Natural killer cell treated with Interleukin-12 subunit alpha and Interleukin-12 subunit beta and Interleukin-15 and Interleukin-18, amount 100 ng/mL, for 72 hours (primary cell): ENCODE measurements at regions not wholly inside any gene's neighbourhood (a gene's known extent, or its start where the extent isn't known, plus 50 kb on each side); places are given as distances from the start of the nearest gene placed in this dataset.

ENCODE experiments used
- ATAC-seq, 2 donors: fragments of 150-1000 bp; cut with Tn5 transposase in 1 of 2; sonication (Bioruptor Pico), chemical (Tn5 transposase) in 1 of 2; 2 replicates each; pipeline ENCODE4 v1.10.0; 2021
- DNase-seq: peaks from one replicate; pipeline ENCODE4 v3.0.0; 2022; ENCODE audit warnings: low spot score
- H3K27ac Mint-ChIP-seq, 2 donors: 1 replicate in 1 of 2; 2 replicates in 1 of 2; pipeline ENCODE4 v1.8.0; 2022; ENCODE audit warnings: mixed read lengths in 2 of 2, mild to moderate bottlenecking in 1 of 2, moderate library complexity in 1 of 2
- H3K27me3 Mint-ChIP-seq, 2 donors: 1 replicate in 1 of 2; 2 replicates in 1 of 2; pipeline ENCODE4 v1.8.0; 2022; ENCODE audit warnings: mixed read lengths in 2 of 2
- H3K36me3 Mint-ChIP-seq: one replicate; pipeline ENCODE4 v1.8.0; 2022; ENCODE audit warnings: mixed read lengths
- H3K4me1 Mint-ChIP-seq, 2 donors: 1 replicate in 1 of 2; 2 replicates in 1 of 2; pipeline ENCODE4 v1.8.0; 2022; ENCODE audit warnings: low read depth in 2 of 2, mixed read lengths in 2 of 2, mild to moderate bottlenecking in 1 of 2
- H3K4me3 Mint-ChIP-seq: one replicate; pipeline ENCODE4 v1.8.0; 2022; ENCODE audit warnings: mixed read lengths
- H3K9me3 Mint-ChIP-seq: 2 replicates; pipeline ENCODE4 v1.8.0; 2022; ENCODE audit warnings: mixed read lengths

- no peaks in the 10 kb centered on the region for H3K36me3 Mint-ChIP-seq
- H3K4me3 Mint-ChIP-seq: no peak overlapping the region
- H3K27me3 Mint-ChIP-seq: peaks cover 0 to 5% of the 10 kb centered on the region in 2 donors
- no peaks in the 10 kb centered on the region for H3K9me3 Mint-ChIP-seq
- no peaks in the 10 kb centered on the region for H3K4me1 Mint-ChIP-seq
- ATAC-seq: no peak
- DNase-seq: no peak
- no peak overlapping the region for H3K27ac Mint-ChIP-seq
Observed at GRCh38 chr2:15729709-15730544, 138.3 kb downstream of the DDX1 start.

DNA sequence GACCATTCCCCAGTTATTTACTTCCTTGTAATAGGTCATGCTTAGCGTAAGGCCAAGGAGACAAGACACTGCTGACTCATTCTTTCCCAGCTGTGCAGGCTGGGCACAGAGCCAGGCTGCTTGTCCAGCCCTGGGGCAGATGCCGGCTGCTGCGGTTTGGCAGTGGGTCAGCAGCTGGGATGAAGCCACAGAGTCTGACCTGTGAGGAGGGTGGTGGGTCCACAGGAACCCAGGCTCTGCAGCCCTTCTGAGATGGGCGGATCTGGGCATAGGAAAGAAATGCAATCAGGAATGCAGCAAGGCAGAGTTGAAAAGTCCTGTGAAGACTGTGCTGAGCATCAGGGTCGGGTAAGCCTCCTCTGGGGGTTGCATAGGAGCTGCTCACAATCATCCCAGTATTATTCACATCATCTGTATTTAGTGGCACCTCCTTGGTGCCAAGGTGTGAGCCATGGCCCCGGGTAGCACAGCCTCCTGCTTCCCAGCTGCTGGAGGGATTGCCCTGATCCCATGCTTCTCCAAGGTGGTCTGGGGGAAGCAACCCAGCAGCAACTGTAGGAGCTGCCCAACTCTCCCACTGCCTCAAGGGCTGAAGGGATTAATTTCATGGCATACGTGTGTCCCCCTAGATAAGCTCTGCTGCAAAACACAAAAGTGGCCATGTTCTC lies 139.0 kb downstream of the DDX1 start:
- Mint-ChIP-seq H3K27ac (no peak overlapping the region), H3K4me3 (no peak overlapping the region), H3K4me1 (no peaks in the 10 kb centered on the region), H3K36me3 (no peaks in the 10 kb centered on the region), H3K27me3 (peaks cover 0 to 3% of the 10 kb centered on the region in 2 donors), H3K9me3 (no peaks in the 10 kb centered on the region)
- DNase-seq: no peak
- peak; percentile 32 to 43 for ATAC-seq

GRCh38 chr2:15731213-15731888 lies 139.7 kb downstream of the DDX1 start:
- DNase-seq (no peak), ATAC-seq (peak in 1 of 2 donors; percentile 11)
- no peaks in the 10 kb centered on the region for H3K36me3 Mint-ChIP-seq
- H3K4me1 Mint-ChIP-seq: no peaks in the 10 kb centered on the region
- no peak overlapping the region for H3K27ac Mint-ChIP-seq
- H3K9me3 Mint-ChIP-seq: no peaks in the 10 kb centered on the region
- H3K4me3 Mint-ChIP-seq: no peak overlapping the region
- H3K27me3 Mint-ChIP-seq: peaks cover 0 to 3% of the 10 kb centered on the region in 2 donors

GRCh38 chr2:15731889-15732271 lies 140.2 kb downstream of the DDX1 start:
- ATAC-seq (no peak), DNase-seq (no peak)
- Mint-ChIP-seq H3K36me3 (no peaks in the 10 kb centered on the region), H3K27ac (no peak overlapping the region), H3K27me3 (peaks cover 0 to 3% of the 10 kb centered on the region in 2 donors), H3K4me3 (no peak overlapping the region), H3K4me1 (no peaks in the 10 kb centered on the region), H3K9me3 (no peaks in the 10 kb centered on the region)

GRCh38 chr2:15732341-15733077 lies 140.8 kb downstream of the DDX1 start:
- H3K27ac Mint-ChIP-seq: no peak overlapping the region
- DNase-seq (no peak), ATAC-seq (no peak)
- no peak overlapping the region for H3K4me3 Mint-ChIP-seq
- no peaks in the 10 kb centered on the region for H3K9me3 Mint-ChIP-seq
- H3K4me1 Mint-ChIP-seq: no peaks in the 10 kb centered on the region
- peaks cover 0 to 3% of the 10 kb centered on the region in 2 donors for H3K27me3 Mint-ChIP-seq
- no peaks in the 10 kb centered on the region for H3K36me3 Mint-ChIP-seq

- no peaks in the 10 kb centered on the region for H3K4me1 Mint-ChIP-seq
- H3K9me3 Mint-ChIP-seq: no peaks in the 10 kb centered on the region
- no peaks in the 10 kb centered on the region for H3K36me3 Mint-ChIP-seq
- H3K4me3 Mint-ChIP-seq: no peak overlapping the region
- no peak for DNase-seq
- H3K27ac Mint-ChIP-seq: no peak overlapping the region
- no peak for ATAC-seq
- peaks cover 0 to 3% of the 10 kb centered on the region in 2 donors for H3K27me3 Mint-ChIP-seq
Observed at GRCh38 chr2:15733867-15734673, 142.4 kb downstream of the DDX1 start.

- Mint-ChIP-seq H3K36me3 (no peaks in the 10 kb centered on the region), H3K4me1 (no peaks in the 10 kb centered on the region), H3K9me3 (no peaks in the 10 kb centered on the region), H3K27me3 (peaks cover 0 to 3% of the 10 kb centered on the region in 2 donors), H3K27ac (no peak overlapping the region), H3K4me3 (no peak overlapping the region)
- DNase-seq (no peak), ATAC-seq (no peak)
Observed at GRCh38 chr2:15734674-15735483, 143.2 kb downstream of the DDX1 start.

DNA sequence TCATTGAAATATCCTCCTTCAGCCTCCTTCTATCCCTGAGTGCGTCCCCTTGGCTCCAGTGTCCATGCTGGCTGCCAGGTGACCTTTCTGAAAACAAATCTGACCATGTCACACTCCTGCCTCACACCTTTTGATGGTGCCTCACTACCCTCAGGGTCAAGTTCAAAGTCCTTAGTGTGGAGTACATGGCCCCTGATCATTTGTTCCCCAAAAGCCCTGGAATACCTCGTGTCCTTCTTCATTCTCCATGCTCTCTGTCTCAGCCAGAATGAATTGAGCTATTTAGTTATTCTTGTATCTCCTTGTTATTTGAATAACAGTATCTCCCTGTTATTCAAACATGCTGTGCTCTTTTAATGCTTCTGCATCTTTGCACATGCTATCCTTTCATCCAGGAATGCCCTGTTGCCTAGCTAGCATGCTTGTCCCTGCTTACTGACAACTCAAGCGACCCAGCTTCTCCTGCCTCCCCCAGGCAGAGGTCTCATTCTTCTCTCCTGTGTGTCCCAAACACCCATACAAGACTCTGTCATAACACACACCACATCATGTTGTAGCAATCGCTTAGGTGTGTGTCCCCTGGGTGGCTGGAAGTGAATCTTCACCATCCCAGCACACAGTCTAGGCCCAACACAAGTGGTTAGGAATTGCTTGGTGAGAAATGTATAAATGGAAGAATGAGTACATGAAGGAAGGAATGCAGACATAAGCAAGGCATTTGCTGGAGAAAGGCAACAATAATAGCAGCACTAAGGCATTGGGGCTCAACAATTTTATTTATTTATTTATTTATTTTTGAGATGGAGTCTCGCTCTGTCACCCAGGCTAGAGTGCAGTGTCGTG lies 144.0 kb downstream of the DDX1 start:
- DNase-seq: no peak
- no peak overlapping the region for H3K27ac Mint-ChIP-seq
- no peaks in the 10 kb centered on the region for H3K36me3 Mint-ChIP-seq
- H3K4me3 Mint-ChIP-seq: no peak overlapping the region
- no peaks in the 10 kb centered on the region for H3K4me1 Mint-ChIP-seq
- ATAC-seq: no peak
- H3K27me3 Mint-ChIP-seq: peaks cover 0 to 3% of the 10 kb centered on the region in 2 donors
- no peaks in the 10 kb centered on the region for H3K9me3 Mint-ChIP-seq

- no peak for DNase-seq
- Mint-ChIP-seq H3K36me3 (no peaks in the 10 kb centered on the region), H3K27me3 (peaks cover 3% of the 10 kb centered on the region in 2 donors), H3K4me3 (no peak overlapping the region), H3K27ac (no peak overlapping the region), H3K4me1 (no peaks in the 10 kb centered on the region), H3K9me3 (no peaks in the 10 kb centered on the region)
- ATAC-seq: no peak
Observed at GRCh38 chr2:15736396-15737180, 144.9 kb downstream of the DDX1 start.

DNA sequence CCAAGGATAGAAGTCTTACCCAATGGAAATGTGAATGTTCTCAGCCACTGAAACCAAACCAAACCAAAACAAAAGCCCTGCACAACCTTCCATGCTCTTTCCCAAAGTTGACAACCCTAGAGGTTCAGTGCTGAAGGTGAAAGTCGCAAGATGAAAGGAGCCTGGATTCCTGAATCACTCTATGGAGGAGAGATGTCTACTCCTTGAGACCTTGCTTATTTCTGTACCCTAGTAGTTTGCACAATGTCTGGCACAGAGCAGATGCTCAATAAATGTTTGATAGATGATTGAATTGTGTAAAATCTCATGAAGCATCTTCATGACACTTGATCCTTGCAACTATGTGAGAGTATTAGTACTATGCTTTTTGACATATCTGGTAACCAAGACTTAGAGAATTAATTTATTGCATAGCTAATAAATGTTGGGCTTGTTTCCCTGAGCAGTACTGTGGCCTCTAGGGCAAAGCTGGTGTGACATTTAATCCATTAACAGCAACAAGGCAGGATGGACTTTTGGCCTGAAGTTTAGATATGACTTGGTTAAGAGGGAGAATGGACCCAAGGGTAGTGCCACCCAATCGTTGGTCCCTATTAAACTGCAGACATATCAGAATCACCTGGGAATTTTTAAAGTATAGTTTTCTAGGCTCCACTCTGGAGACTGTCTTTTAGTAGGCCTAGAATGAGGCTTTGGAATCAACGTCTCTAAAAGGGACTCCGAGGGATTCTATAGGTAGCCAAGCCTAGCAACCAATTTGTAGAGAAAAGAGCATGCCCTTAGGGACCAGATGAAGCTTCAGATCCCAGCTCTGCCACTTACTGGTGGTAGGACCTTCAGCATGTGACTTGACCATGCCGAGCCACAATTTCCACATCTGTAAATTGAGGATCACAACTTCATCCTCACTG lies 145.9 kb downstream of the DDX1 start:
- H3K4me1 Mint-ChIP-seq: no peaks in the 10 kb centered on the region

More for the DNA sequence above, 145.9 kb downstream of the DDX1 start:
- ATAC-seq (no peak), DNase-seq (no peak)
- Mint-ChIP-seq H3K27me3 (peaks cover 0 to 7% of the 10 kb centered on the region in 2 donors), H3K27ac (no peak overlapping the region), H3K9me3 (no peaks in the 10 kb centered on the region), H3K4me3 (no peak overlapping the region), H3K36me3 (no peaks in the 10 kb centered on the region)
